ENCODE measurements at regions not wholly inside any gene's neighbourhood (a gene's known extent, or its start where the extent isn't known, plus 50 kb on each side); places are given as distances from the start of the nearest gene placed in this dataset.

DNA sequence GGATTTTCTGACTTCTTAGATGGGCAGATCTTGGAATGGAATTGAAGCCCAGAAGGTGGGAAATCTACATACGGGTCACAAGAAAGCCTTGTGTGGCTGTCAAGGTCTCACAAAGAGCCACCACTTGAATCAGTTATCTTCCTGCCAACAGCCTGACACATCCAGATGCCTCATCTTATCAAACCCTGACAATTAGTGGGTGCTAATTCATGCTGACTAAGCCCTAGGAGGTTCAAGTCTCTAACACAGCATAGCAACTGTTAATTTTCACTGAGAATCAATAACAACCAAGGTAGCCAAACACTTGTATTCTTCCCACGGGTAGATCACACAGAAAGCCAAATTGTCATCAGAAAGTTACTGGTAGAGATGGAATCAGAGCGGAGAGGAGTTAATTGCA lies 222.2 kb downstream of the TMEM167A start:
- TF ChIP-seq, protein P1, sequence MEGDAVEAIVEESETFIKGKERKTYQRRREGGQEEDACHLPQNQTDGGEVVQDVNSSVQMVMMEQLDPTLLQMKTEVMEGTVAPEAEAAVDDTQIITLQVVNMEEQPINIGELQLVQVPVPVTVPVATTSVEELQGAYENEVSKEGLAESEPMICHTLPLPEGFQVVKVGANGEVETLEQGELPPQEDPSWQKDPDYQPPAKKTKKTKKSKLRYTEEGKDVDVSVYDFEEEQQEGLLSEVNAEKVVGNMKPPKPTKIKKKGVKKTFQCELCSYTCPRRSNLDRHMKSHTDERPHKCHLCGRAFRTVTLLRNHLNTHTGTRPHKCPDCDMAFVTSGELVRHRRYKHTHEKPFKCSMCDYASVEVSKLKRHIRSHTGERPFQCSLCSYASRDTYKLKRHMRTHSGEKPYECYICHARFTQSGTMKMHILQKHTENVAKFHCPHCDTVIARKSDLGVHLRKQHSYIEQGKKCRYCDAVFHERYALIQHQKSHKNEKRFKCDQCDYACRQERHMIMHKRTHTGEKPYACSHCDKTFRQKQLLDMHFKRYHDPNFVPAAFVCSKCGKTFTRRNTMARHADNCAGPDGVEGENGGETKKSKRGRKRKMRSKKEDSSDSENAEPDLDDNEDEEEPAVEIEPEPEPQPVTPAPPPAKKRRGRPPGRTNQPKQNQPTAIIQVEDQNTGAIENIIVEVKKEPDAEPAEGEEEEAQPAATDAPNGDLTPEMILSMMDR (IDR thresholded peaks at IDR 0.05 in 2 of 3, conservative IDR thresholded peaks at IDR 0.05 in 1 of 3; ENCODE audit: control insufficient read depth in 2 of 3, extremely low read depth in 1 of 3, insufficient read depth in 1 of 3, low read depth in 3 of 3, low read length in 3 of 3): no peak
- TF ChIP-seq POLR2A (IDR thresholded peaks at IDR 0.05; ENCODE audit: low read depth, low read length) (no peak), NR2F1 (conservative IDR thresholded peaks at IDR 0.05) (no peak), SMARCA5 (IDR thresholded peaks at IDR 0.05) (no peak), KDM1A (IDR thresholded peaks at IDR 0.05; ENCODE audit: borderline replicate concordance) (no peak), CREM (IDR thresholded peaks at IDR 0.05; ENCODE audit: low read depth) (no peak), RAD21 (IDR thresholded peaks at IDR 0.05; ENCODE audit: insufficient read depth, low read depth, low read length) (no peak), SMC3 (IDR thresholded peaks at IDR 0.05; ENCODE audit: borderline replicate concordance, low read length) (no peak), HCFC1 (IDR thresholded peaks at IDR 0.05; ENCODE audit: low read length) (no peak)

All from GM12878 (cell line).